B cell (primary cell): ENCODE measurements at regions not wholly inside any gene's neighbourhood (a gene's known extent, or its start where the extent isn't known, plus 50 kb on each side); places are given as distances from the start of the nearest gene placed in this dataset.
A peak's percentile ranks its signal among the peaks of the same experiment; 100 is the strongest.

Experiments
- ATAC-seq: fragments of 200-7000 bp; cut with Tn5 transposase; one replicate; pipeline ENCODE4 v1.10.0; 2021; ENCODE audit warnings: low read depth, mild to moderate bottlenecking, moderate number of reproducible peaks, moderate library complexity
- CTCF ChIA-PET: fragments of 350-600 bp; sonication (Branson Sonifier 250); formaldehyde crosslinking; loops from one replicate; lab custom pipeline; 2021; ENCODE audit warnings: antibody characterized with exemption, inconsistent platforms; lab: Charles Lee
- POLR2A ChIA-PET: fragments of 350-600 bp; sonication (Branson Sonifier 250); formaldehyde crosslinking; loops from one replicate; lab custom pipeline; 2021; ENCODE audit warnings: antibody characterized with exemption; lab: Charles Lee
- DNase-seq: peaks from one replicate; pipeline ENCODE4 v3.0.0; 2013
- H2AFZ ChIP-seq: 2 replicates; pipeline ENCODE4 v1.6.1; 2012; ENCODE audit warnings: mild to moderate bottlenecking, low read depth, low read length; ENCODE audit not compliant: insufficient read depth, poor library complexity, severe bottlenecking
- H3K27ac ChIP-seq, 2 donors: 1 replicate in 1 of 2; 2 replicates in 1 of 2; pipeline ENCODE4 v1.5.1; 2012 to 2013; ENCODE audit warnings: low read length in 2 of 2, mild to moderate bottlenecking in 2 of 2, moderate library complexity in 1 of 2
- H3K27me3 ChIP-seq, 4 experiments: fragments of 200-600 bp in 1 of 4; sonication (generic) in 1 of 4; replicated peaks in 1 of 4; 1 replicate in 2 of 4; 2 replicates in 2 of 4; pipeline versions ENCODE4 v1.6.1 to v1.7.0; 2013 to 2016; ENCODE audit warnings: low read length in 3 of 4, mild to moderate bottlenecking in 2 of 4, mixed read lengths in 1 of 4, moderate library complexity in 1 of 4; ENCODE audit not compliant: insufficient read depth in 4 of 4, control insufficient read depth in 3 of 4; ENCODE audit errors: control extremely low read depth in 1 of 4
- H3K36me3 ChIP-seq, 2 experiments: replicated peaks in 1 of 2; 1 replicate in 1 of 2; 2 replicates in 1 of 2; pipeline versions ENCODE4 v1.6.1 to v1.7.1; 2013; ENCODE audit warnings: low read length in 1 of 2; ENCODE audit not compliant: insufficient read depth in 2 of 2, control insufficient read depth in 1 of 2; ENCODE audit errors: control extremely low read depth in 1 of 2, extremely low read depth in 1 of 2
- H3K4me1 ChIP-seq, 2 donors: fragments of 200-600 bp in 1 of 2; sonication (generic) in 1 of 2; 1 replicate in 1 of 2; 2 replicates in 1 of 2; pipeline versions ENCODE4 v1.5.1 to v1.6.1; 2013 to 2017; ENCODE audit warnings: low read length in 2 of 2; ENCODE audit not compliant: control insufficient read depth in 2 of 2, insufficient read depth in 2 of 2
- H3K4me2 ChIP-seq: replicated peaks from 2 replicates; pipeline ENCODE3; 2012; ENCODE audit warnings: mild to moderate bottlenecking, low read depth, low read length; ENCODE audit not compliant: poor library complexity, severe bottlenecking
- H3K4me3 ChIP-seq, 5 experiments: fragments of 200-600 bp in 1 of 5; sonication (generic) in 1 of 5; 1 replicate in 3 of 5; 2 replicates in 2 of 5; pipeline versions ENCODE4 v1.5.1 to v1.7.0; 2011 to 2016; ENCODE audit warnings: low read length in 4 of 5, mild to moderate bottlenecking in 4 of 5, low read depth in 2 of 5, control low read depth in 1 of 5, moderate library complexity in 1 of 5; ENCODE audit not compliant: insufficient read depth in 1 of 5; ENCODE audit errors: control extremely low read depth in 1 of 5, extremely low read depth in 1 of 5
- H3K79me2 ChIP-seq: fragments of 200-600 bp; sonication (generic); one replicate; pipeline ENCODE4 v1.6.0; 2016; ENCODE audit warnings: low read length; ENCODE audit not compliant: control insufficient read depth, insufficient read depth
- H3K9ac ChIP-seq: fragments of 200-600 bp; sonication (generic); 2 replicates; pipeline ENCODE4 v1.6.1; 2017; ENCODE audit warnings: mild to moderate bottlenecking, low read length, moderate library complexity
- H3K9me3 ChIP-seq, 3 donors: one replicate each; pipeline versions ENCODE4 v1.6.1 to v1.7.1; 2013; ENCODE audit warnings: low read length in 2 of 3; ENCODE audit not compliant: control insufficient read depth in 2 of 3, insufficient read depth in 1 of 3; ENCODE audit errors: control extremely low read depth in 1 of 3
- H4K20me1 ChIP-seq: 2 replicates; pipeline ENCODE4 v1.6.0; 2012; ENCODE audit warnings: mild to moderate bottlenecking, low read length; ENCODE audit not compliant: insufficient read depth, control insufficient read depth, poor library complexity, severe bottlenecking
- H3K27ac Mint-ChIP-seq: one replicate; pipeline ENCODE4 v1.8.0; 2021; ENCODE audit warnings: mixed read lengths
- H3K27me3 Mint-ChIP-seq: one replicate; pipeline ENCODE4 v1.8.0; 2021; ENCODE audit warnings: mixed read lengths
- H3K4me1 Mint-ChIP-seq: one replicate; pipeline ENCODE4 v1.8.0; 2021; ENCODE audit warnings: mixed read lengths
- H3K4me3 Mint-ChIP-seq: one replicate; pipeline ENCODE4 v1.8.0; 2021; ENCODE audit warnings: mixed read lengths
- H3K9me3 Mint-ChIP-seq: one replicate; pipeline ENCODE4 v1.8.0; 2022; ENCODE audit warnings: mixed read lengths; ENCODE audit not compliant: insufficient read depth
- EZH2 ChIP-seq: IDR thresholded peaks from 2 replicates; pipeline ENCODE4 v1.6.1; 2012; ENCODE audit warnings: borderline replicate concordance, low read depth, mild to moderate bottlenecking, moderate library complexity, low read length; ENCODE audit not compliant: insufficient read depth, poor library complexity, severe bottlenecking
- WGBS: methylation state at CpG from one replicate; pipeline ENCODE4 v1.1.5; 2013; ENCODE audit warnings: missing lambda C conversion rate; ENCODE audit not compliant: insufficient coverage; 5-methylcytosine and 5-hydroxymethylcytosine counted together
- intact Hi-C: fragments of 100-400 bp; cut with micrococcal nuclease; formaldehyde crosslinking; loops from one replicate; pipeline ENCODE4 v1.10.0; 2022
- TF ChIP-seq, protein P1 (sequence below): fragments of 200-600 bp; IDR thresholded peaks from one replicate; pipeline ENCODE4 v1.8.0; 2022; ENCODE audit warnings: antibody characterized with exemption, mild to moderate bottlenecking

DNA sequence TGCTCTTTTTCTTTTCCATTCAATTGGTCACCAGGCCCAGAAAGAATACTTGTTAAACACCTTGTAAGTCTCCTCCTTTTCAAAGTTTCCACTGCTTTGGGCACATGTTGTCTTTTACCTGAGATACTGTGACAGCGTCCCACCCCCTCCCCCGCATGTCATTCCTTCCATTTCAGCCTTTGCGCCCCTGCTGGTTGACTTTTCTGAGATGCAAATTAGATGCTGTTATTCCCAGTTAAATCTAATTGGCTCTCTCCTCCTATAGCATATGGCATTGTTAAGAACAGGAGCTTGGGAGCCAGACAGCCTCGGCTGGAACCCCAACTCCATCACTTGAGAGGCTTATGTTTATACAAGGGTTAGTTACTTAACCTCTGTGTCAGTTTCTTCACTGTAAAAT is 80.3 kb upstream of the GAREM1 start:
- Histone ChIP-seq H4K20me1 (no peaks in the 10 kb centered on the region), H3K27ac (no peak overlapping the region), H3K4me3 (no peak overlapping the region), H3K9ac (no peak overlapping the region), H3K79me2 (no peaks in the 10 kb centered on the region), H2AFZ (no peak overlapping the region), H3K4me1 (no peaks in the 10 kb centered on the region), H3K36me3 (no peaks in the 10 kb centered on the region), H3K4me2 (no peak overlapping the region), H3K27me3 (peaks cover 0 to 8% (median 0%) of the 10 kb centered on the region in 4 experiments), H3K9me3 (peaks cover 0 to 1% (median 0%) of the 10 kb centered on the region in 3 donors)
- ATAC-seq, result no peak
- TF ChIP-seq EZH2, result no peak
- TF ChIP-seq, protein P1, sequence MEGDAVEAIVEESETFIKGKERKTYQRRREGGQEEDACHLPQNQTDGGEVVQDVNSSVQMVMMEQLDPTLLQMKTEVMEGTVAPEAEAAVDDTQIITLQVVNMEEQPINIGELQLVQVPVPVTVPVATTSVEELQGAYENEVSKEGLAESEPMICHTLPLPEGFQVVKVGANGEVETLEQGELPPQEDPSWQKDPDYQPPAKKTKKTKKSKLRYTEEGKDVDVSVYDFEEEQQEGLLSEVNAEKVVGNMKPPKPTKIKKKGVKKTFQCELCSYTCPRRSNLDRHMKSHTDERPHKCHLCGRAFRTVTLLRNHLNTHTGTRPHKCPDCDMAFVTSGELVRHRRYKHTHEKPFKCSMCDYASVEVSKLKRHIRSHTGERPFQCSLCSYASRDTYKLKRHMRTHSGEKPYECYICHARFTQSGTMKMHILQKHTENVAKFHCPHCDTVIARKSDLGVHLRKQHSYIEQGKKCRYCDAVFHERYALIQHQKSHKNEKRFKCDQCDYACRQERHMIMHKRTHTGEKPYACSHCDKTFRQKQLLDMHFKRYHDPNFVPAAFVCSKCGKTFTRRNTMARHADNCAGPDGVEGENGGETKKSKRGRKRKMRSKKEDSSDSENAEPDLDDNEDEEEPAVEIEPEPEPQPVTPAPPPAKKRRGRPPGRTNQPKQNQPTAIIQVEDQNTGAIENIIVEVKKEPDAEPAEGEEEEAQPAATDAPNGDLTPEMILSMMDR, result no peak
- Mint-ChIP-seq H3K27me3 (peaks cover 16% of the 10 kb centered on the region), H3K4me1 (peaks cover 1% of the 10 kb centered on the region), H3K9me3 (no peaks in the 10 kb centered on the region), H3K27ac (no peak overlapping the region), H3K4me3 (no peak overlapping the region)
- intact Hi-C loops, result loop anchor here (10.0 kb wide), 1 partner anchor 276 kb away; no protein-coding TSS in a partner anchor
- DNase-seq, result no peak
- WGBS, result no CpG with 5 or more reads among the region's 4 CpGs
- POLR2A ChIA-PET, result no interaction called here
- CTCF ChIA-PET, result interaction anchor here (0.7 to 8.1 kb wide), 4 partner anchors 13 to 697 kb away, joined by 3 to 111 read pairs (median 6); no protein-coding TSS in a partner anchor

DNA sequence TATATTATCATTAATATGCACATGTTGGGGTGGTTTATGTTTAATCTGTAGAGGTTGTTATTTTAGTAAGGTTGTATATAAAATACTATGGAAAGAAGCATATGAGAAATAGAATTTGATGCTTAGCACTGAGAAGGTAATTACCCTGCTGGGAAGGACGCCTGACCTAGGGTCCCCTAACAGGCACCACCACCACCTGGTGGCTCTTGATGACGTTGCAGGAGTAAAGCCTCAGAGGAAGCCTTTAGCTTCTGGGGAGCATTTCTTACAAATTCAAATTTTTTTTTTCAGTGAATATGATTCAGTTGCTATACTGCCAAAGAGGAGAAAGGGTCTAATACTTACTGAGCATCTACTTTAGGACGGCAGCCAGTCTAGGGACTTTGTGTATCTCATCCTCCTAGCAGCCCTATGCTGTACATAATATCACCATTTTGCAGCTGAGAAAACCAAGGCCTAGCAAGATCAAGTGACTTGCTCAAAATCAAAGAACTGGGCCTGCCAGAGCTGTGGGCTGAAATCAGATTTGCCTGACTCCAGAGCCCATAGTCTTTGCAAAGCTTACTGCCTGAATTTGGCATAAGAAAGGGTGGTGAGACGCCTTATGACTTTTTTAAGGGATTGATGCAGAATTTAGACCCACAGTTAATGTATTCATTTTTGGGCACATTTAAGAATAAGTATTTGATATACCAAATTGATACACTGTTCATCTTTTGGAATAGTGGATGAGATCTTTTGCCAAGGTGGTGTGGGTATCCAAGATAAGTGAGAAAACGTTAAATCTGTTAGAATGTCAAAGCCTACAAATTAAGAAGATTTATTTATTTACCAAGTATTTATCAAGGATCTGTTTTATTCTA is 78.8 kb upstream of the GAREM1 start:
- peaks cover 0 to 1% (median 0%) of the 10 kb centered on the region in 3 donors for H3K9me3 ChIP-seq
- no peak overlapping the region for H2AFZ ChIP-seq
- Mint-ChIP-seq H3K4me1 (peaks cover 1% of the 10 kb centered on the region), H3K27me3 (peaks cover 16% of the 10 kb centered on the region), H3K4me3 (no peak overlapping the region), H3K27ac (no peak overlapping the region), H3K9me3 (no peaks in the 10 kb centered on the region)
- H3K27ac ChIP-seq, result no peak overlapping the region
- H3K4me2 ChIP-seq, result no peak overlapping the region
- H3K79me2 ChIP-seq, result no peaks in the 10 kb centered on the region
- peaks cover 0 to 8% (median 0%) of the 10 kb centered on the region in 4 experiments for H3K27me3 ChIP-seq
- no peaks in the 10 kb centered on the region for H3K4me1 ChIP-seq
- no peak overlapping the region for H3K9ac ChIP-seq
- no peaks in the 10 kb centered on the region for H4K20me1 ChIP-seq
- intact Hi-C loops, result loop anchor here (2.0 to 10.0 kb wide), 2 partner anchors 275 to 809 kb away; no protein-coding TSS in a partner anchor
- POLR2A ChIA-PET, result no interaction called here
- TF ChIP-seq, protein P1, result peak; percentile 68
- no peak for TF ChIP-seq EZH2
- ATAC-seq, result peak; percentile 56
- H3K36me3 ChIP-seq, result no peaks in the 10 kb centered on the region
- CTCF ChIA-PET, result interaction anchor here (0.7 to 8.1 kb wide), 5 partner anchors 12 to 993 kb away, joined by 3 to 111 read pairs (median 4); no protein-coding TSS in a partner anchor
- H3K4me3 ChIP-seq, result no peak overlapping the region
- DNase-seq, result peak; percentile 36
- WGBS, result no CpG with 5 or more reads among the region's 5 CpGs
